HG02981 (cell line): ENCODE measurements at regions not wholly inside any gene's neighbourhood (a gene's known extent, or its start where the extent isn't known, plus 50 kb on each side); places are given as distances from the start of the nearest gene placed in this dataset.

Experiments used
- ATAC-seq: cut with Tn5 transposase; IDR thresholded peaks from one replicate; pipeline ENCODE4 v1.9.1; 2021; ENCODE audit warnings: mild to moderate bottlenecking, moderate library complexity; ENCODE audit not compliant: unreplicated experiment

DNA sequence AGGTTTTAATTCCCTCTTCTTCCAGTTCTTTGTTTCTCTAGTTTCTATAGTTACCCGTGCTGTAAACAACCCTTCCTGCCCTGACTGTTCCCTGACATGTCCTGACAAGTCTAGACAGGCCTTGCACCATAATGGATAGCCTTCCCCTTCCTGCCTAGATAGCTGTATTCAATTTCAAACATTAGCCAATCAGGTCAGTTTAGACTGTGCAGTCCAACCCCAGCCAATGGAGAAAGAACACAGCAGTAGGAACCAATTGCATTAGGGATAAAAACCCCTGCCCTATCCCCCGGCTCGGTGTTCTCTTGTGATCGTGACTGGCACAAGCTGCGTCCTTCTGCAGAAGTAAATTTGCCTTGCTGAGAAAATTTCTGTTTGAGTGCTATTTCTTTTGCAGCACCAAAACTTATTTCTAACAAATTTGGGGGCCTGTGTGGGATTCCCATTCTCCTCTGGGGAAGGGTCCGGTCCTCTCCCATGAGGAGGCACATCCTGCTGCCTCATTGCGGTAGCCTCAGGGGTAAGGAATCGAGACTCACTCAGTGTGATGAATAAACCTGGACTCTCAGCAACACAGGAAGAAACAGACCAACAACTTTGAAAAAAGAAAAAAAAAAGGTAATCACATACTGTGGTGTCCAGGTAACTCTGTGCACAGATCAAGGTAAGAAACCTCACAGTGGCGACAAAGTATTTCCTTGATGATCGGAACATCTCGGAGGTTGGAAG, 248.7 kb upstream of the ECI2 start:
- no peak for ATAC-seq

DNA sequence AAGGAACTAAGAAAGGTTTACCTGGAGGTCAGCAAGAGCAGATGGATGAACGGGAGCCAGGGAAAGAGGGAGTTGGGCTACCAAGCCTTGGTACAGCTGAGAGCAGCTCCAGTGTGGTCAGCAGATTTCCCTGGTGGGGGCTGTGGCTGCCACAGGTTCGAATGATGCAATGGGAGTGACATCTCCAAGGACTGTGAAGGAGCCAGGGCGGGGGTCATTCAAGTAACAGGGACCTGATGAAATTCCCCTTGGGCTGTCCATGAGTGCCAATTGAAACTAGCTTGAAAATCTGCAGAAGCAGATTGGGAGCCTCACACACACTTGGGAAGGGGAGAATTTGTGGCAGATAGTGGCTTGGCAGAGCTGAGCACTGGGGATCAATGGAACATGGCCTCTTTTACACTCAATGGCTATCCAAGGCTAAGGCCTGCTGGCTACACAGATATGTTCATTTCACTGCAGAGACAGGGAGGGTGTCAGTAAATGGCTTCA, 247.0 kb upstream of the ECI2 start:
- no peak for ATAC-seq

DNA sequence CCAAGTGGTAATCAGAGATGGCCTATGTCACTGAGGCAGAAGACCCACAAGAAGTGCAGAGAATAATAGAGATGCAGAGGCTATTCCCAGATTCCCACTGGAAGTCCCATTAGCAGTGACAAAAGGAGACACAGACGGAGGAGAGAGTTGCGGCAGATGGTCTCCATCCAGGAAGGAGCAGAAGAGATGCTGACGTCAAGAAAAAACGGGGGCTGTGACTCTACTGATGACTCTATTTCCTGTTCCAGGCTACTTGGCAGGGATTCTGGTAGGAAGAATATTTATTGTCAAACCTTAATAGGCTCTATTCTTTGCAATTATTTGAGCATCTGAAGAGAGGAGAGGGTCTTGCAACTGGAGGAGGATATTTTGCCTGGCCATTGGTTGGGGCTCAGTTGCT, 246.0 kb upstream of the ECI2 start:
- ATAC-seq = no peak

- ATAC-seq = no peak
Observed at GRCh38 chr6:4380881-4381281, 245.5 kb upstream of the ECI2 start.

- ATAC-seq = no peak
Observed at GRCh38 chr6:4379958-4380357, 244.6 kb upstream of the ECI2 start.

GRCh38 chr6:4378319-4378996, 243.1 kb upstream of the ECI2 start:
- no peak for ATAC-seq

GRCh38 chr6:4377603-4378002, 242.2 kb upstream of the ECI2 start:
- ATAC-seq = no peak

GRCh38 chr6:4374216-4374615, 238.8 kb upstream of the ECI2 start:
- no peak for ATAC-seq

DNA sequence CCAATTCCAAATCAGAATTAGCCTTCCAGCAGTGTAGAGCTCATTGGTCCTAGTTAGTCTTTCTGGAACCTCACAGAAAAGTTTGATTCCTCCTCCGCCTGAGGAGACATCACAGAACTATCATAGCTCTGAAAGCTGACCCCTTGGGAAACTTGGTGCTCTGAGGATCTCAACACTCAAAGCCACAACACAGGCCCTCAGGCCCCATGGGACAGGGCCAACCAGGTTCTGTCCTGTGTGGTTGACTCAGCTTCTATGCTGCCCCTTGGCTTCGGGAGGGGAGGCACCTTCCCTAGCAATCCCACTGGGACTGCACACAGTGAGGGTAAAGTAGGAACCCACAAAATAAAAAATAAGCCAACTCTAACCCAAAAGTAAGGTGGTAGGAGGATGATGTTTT, 237.5 kb upstream of the ECI2 start:
- no peak for ATAC-seq

DNA sequence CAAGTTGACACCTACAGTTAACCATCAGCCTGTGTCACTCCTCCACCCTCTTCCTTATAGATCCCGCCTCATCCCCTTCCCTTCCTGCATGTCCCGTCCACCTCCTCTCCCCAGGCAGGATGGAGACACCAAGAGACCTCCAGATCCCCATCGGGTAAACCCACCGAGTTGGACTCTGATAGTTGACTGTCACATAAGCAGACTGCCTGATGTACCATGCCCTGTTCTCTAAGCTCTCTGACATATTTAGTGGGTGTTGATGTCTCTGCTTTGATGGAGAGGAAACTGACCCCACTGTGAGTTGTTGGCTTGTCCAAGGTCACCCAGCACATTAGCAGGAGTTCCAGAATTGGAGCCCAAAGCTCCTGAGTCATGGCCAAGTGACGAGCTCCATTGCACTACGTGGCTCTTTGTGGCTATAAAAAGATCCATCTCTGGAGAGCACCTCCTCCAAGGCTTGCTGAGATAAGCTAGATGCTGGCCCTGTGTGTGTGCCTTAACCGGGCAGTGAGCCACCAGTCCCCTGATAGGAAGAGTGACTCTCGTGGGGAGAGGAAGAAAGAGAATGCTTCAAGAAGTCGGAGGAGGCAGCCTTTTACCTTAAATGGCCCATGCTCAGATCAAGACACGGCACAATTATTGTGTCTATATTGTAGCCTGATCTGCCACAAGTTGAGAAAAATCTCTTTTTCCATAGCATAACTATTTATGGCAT, 236.0 kb upstream of the ECI2 start:
- ATAC-seq = no peak

- ATAC-seq = no peak
Observed at GRCh38 chr6:4370066-4370465, 234.7 kb upstream of the ECI2 start.

GRCh38 chr6:4369616-4370015, 234.2 kb upstream of the ECI2 start:
- no peak for ATAC-seq

DNA sequence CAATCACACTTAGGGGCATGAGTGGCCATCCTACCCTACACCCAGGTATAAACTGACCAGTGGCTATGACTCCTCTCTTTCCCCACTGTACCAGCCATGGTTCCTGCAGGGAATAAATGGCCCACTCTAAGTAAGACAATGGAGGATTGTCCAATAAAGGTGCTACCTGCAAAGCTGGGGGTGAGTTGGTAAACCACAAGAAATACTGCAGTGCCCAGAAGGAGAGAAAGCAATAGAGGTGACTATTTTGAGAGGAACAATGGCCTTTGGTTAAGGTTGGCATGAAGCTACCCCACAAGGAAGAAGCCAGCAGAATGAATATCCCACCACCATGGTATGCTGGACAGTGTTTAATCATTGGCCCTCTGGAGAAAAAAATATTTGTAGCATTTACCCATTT, 233.3 kb upstream of the ECI2 start:
- ATAC-seq = no peak

- ATAC-seq = no peak
Observed at GRCh38 chr6:4367643-4368042, 232.3 kb upstream of the ECI2 start.

- ATAC-seq = no peak
Observed at GRCh38 chr6:4366635-4367395, 231.4 kb upstream of the ECI2 start.

DNA sequence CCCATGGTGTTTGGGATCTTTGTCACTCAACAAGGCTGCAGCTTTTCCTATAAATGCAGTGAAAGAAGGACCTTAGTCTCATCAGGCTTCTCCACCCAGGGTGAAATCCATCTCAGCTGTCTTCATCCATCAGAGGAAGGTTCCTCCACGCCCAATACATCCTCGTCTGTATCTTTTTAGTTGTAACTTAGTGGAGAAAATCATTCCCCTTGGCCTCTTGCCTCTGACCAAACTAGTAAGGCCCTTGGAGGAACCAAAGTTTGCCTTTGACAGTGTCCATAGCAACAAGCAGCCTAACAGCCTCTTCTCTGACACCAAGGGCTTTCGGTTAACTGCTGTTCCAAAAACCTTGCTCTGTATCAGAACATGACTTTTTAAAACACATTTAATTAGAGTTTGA, 230.3 kb upstream of the ECI2 start:
- ATAC-seq = no peak

DNA sequence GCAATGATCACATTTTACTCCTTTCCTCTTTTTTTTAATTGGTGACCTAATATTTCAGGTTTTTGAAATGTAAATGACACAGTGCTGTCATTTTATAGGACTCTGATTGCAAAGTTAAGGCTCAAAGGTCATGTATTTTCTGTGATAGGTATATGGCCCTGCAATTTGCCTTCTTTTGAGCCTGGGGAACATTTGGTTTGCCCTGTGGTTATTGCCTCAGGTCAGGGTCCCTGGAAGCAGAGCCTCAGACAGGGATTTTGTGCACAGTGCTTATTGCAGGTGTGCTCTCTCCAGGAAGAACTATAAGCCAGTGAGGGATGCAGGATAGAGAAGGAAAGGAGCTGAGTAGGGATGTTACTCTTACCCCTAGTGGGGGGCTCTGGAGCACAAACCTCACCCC, 229.3 kb upstream of the ECI2 start:
- ATAC-seq = no peak

GRCh38 chr6:4364172-4364571, 228.8 kb upstream of the ECI2 start:
- ATAC-seq = no peak

DNA sequence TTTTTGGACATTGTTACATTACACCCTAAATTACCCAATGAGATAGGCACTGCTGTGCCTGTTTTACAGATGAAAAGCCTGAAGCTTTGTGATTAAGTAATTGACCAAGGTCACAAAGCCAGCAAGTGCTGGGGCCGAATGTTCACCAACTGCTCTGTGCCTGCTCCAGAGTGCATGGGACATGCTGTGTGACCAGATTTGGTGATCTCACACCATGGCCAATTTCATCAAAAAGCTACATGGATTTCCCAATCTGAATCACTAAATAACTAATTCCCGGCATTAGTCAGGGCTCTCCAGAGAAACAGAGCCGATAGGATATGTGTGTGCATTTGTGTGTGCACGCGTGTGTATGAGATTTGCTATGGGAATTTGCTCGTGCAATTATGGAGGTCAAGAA, 228.3 kb upstream of the ECI2 start:
- no peak for ATAC-seq

DNA sequence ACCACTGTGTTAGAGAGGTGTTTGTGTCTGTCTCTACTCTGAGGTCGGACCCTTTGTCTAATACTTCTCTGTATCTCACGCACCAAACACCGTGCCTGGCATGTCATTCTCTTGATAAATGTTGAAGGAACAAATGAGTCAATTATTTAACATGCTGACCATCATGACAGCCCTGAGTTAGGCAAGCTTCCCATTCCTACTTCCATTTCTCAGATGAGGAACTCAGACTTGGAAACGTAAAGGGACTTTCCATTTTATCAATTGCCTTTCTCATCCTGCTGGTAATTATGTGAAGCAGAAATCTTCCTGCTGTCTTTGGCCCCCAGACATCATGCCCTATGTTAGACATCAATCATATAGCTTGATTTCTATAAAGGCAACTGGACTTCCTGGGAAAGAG, 227.0 kb upstream of the ECI2 start:
- ATAC-seq = no peak

DNA sequence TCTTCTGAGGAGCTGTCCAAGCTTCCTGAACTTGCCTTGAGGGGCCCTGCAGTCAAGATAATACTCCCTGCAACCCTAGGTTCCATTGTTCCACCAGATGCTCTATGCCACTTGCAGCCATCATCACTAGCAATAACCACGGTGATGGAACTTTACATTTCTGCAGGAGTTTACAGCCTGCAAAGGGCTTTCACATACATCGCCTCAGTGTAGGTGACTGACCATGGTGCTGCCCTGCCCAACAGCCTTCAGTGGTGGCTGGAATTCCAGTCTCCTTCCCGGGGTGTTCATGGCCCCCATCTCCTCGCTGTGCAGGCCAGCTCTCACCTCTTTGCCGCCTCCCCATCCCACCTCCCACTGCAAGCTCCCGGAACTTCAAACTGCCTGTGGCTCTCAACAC, 225.5 kb upstream of the ECI2 start:
- no peak for ATAC-seq
